ENCODE measurements at regions not wholly inside any gene's neighbourhood (a gene's known extent, or its start where the extent isn't known, plus 50 kb on each side); places are given as distances from the start of the nearest gene placed in this dataset.

DNA sequence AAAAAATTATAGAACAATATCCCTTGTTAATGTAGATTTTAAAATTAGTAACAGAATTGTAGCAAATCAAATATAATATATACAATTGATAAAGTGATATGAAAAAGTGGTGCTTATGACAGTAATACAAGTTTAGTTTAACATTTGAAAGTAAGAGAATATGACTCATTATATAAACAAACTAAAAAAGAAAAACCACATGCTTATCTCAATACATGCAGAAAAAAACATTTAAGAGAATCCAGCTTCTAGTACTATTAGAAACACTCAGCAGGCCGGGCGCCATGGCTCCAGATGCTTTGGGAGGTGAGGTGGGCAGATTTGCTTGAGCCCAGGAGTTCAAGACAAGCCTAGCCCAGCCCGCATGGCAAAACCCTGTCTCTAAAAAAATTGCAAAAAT lies 60.7 kb upstream of the LAMA2 start:
- TF ChIP-seq SIN3A (IDR thresholded peaks at IDR 0.05; ENCODE audit: borderline replicate concordance, insufficient read depth, low read depth, low read length), result no peak
- TF ChIP-seq, protein P1, sequence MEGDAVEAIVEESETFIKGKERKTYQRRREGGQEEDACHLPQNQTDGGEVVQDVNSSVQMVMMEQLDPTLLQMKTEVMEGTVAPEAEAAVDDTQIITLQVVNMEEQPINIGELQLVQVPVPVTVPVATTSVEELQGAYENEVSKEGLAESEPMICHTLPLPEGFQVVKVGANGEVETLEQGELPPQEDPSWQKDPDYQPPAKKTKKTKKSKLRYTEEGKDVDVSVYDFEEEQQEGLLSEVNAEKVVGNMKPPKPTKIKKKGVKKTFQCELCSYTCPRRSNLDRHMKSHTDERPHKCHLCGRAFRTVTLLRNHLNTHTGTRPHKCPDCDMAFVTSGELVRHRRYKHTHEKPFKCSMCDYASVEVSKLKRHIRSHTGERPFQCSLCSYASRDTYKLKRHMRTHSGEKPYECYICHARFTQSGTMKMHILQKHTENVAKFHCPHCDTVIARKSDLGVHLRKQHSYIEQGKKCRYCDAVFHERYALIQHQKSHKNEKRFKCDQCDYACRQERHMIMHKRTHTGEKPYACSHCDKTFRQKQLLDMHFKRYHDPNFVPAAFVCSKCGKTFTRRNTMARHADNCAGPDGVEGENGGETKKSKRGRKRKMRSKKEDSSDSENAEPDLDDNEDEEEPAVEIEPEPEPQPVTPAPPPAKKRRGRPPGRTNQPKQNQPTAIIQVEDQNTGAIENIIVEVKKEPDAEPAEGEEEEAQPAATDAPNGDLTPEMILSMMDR (IDR thresholded peaks at IDR 0.05), result no peak
- TF ChIP-seq, protein P2, sequence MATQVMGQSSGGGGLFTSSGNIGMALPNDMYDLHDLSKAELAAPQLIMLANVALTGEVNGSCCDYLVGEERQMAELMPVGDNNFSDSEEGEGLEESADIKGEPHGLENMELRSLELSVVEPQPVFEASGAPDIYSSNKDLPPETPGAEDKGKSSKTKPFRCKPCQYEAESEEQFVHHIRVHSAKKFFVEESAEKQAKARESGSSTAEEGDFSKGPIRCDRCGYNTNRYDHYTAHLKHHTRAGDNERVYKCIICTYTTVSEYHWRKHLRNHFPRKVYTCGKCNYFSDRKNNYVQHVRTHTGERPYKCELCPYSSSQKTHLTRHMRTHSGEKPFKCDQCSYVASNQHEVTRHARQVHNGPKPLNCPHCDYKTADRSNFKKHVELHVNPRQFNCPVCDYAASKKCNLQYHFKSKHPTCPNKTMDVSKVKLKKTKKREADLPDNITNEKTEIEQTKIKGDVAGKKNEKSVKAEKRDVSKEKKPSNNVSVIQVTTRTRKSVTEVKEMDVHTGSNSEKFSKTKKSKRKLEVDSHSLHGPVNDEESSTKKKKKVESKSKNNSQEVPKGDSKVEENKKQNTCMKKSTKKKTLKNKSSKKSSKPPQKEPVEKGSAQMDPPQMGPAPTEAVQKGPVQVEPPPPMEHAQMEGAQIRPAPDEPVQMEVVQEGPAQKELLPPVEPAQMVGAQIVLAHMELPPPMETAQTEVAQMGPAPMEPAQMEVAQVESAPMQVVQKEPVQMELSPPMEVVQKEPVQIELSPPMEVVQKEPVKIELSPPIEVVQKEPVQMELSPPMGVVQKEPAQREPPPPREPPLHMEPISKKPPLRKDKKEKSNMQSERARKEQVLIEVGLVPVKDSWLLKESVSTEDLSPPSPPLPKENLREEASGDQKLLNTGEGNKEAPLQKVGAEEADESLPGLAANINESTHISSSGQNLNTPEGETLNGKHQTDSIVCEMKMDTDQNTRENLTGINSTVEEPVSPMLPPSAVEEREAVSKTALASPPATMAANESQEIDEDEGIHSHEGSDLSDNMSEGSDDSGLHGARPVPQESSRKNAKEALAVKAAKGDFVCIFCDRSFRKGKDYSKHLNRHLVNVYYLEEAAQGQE (IDR thresholded peaks at IDR 0.05; ENCODE audit: insufficient read depth in 1 of 2, low read depth in 2 of 2, low read length in 1 of 2), result no peak

All from Panc1 (cell line).